ENCODE measurements at regions not wholly inside any gene's neighbourhood (a gene's known extent, or its start where the extent isn't known, plus 50 kb on each side); places are given as distances from the start of the nearest gene placed in this dataset.

- TF ChIP-seq SIN3A (IDR thresholded peaks at IDR 0.05; ENCODE audit: borderline replicate concordance, insufficient read depth, low read depth, low read length): no peak
- TF ChIP-seq POLR2AphosphoS5 (IDR thresholded peaks at IDR 0.05; ENCODE audit: low read depth, low read length): no peak
- no peak for TF ChIP-seq REST (IDR thresholded peaks at IDR 0.05; ENCODE audit: insufficient read depth in 1 of 2, low read depth in 2 of 2, low read length in 1 of 2)
- no peak for TF ChIP-seq CTCF (IDR thresholded peaks at IDR 0.05)
- no peak for TF ChIP-seq TCF7L2 (IDR thresholded peaks at IDR 0.05; ENCODE audit: low read depth, low read length)
- no peaks in the 10 kb centered on the region for H3K4me1 ChIP-seq (ENCODE audit: control insufficient read depth, insufficient read depth, low read length)
- ChIA-PET POLR2A (no interaction called here), CTCF (no interaction called here)
- no peaks in the 10 kb centered on the region for H3K9me3 ChIP-seq (ENCODE audit: control insufficient read depth, insufficient read depth, low read depth, low read length)
- no peak overlapping the region for H3K4me3 ChIP-seq (ENCODE audit: low read depth in 2 of 2, low read length in 2 of 2)
- no TSS peak for BruUV-seq (replicated peaks)
- H3K27ac ChIP-seq (ENCODE audit: low read length): no peak overlapping the region
- no peak for ATAC-seq
- no peaks in the 10 kb centered on the region for H3K36me3 ChIP-seq (ENCODE audit: control insufficient read depth, insufficient read depth, low read length)
- in situ Hi-C loops (cut with HindIII; ENCODE audit: low pct_unique_long_range_greater_than_20kb, low sequenced_read_pairs) (no loop called here), intact Hi-C loops (cut with micrococcal nuclease; ENCODE audit: unreplicated experiment) (no loop called here)
- H3K27me3 ChIP-seq (ENCODE audit: control insufficient read depth, insufficient read depth, low read length): no peaks in the 10 kb centered on the region
- DNase-seq (ENCODE audit: low read depth, low spot score): no peak
These were observed 242.6 kb upstream of the PAPPA start for GRCh38 chr9:115910959-115911358.

- intact Hi-C loops (cut with micrococcal nuclease; ENCODE audit: unreplicated experiment): no loop called here
These were observed 241.5 kb upstream of the PAPPA start for GRCh38 chr9:115912086-115912485.

More at GRCh38 chr9:115912086-115912485, 241.5 kb upstream of the PAPPA start:
- in situ Hi-C loops (cut with HindIII; ENCODE audit: low pct_unique_long_range_greater_than_20kb, low sequenced_read_pairs): no loop called here
- CTCF ChIA-PET: no interaction called here
- POLR2A ChIA-PET: no interaction called here
- Histone ChIP-seq H3K9me3 (ENCODE audit: control insufficient read depth, insufficient read depth, low read depth, low read length) (no peaks in the 10 kb centered on the region), H3K4me1 (ENCODE audit: control insufficient read depth, insufficient read depth, low read length) (no peaks in the 10 kb centered on the region), H3K4me3 (ENCODE audit: low read depth in 2 of 2, low read length in 2 of 2) (no peak overlapping the region), H3K27ac (ENCODE audit: low read length) (no peak overlapping the region), H3K27me3 (ENCODE audit: control insufficient read depth, insufficient read depth, low read length) (no peaks in the 10 kb centered on the region), H3K36me3 (ENCODE audit: control insufficient read depth, insufficient read depth, low read length) (no peaks in the 10 kb centered on the region)
- ATAC-seq (no peak), DNase-seq (ENCODE audit: low read depth, low spot score) (no peak)
- TF ChIP-seq REST (IDR thresholded peaks at IDR 0.05; ENCODE audit: insufficient read depth in 1 of 2, low read depth in 2 of 2, low read length in 1 of 2) (no peak), CTCF (IDR thresholded peaks at IDR 0.05) (no peak), TCF7L2 (IDR thresholded peaks at IDR 0.05; ENCODE audit: low read depth, low read length) (no peak), POLR2AphosphoS5 (IDR thresholded peaks at IDR 0.05; ENCODE audit: low read depth, low read length) (no peak)
- no TSS peak for BruUV-seq (replicated peaks)
